H1 (cell line): ENCODE measurements at regions not wholly inside any gene's neighbourhood (a gene's known extent, or its start where the extent isn't known, plus 50 kb on each side); places are given as distances from the start of the nearest gene placed in this dataset.
A peak's percentile ranks its signal among the peaks of the same experiment; 100 is the strongest.

Source experiments
- CTCF ChIA-PET: fragments of 300-600 bp; sonication (Branson Sonifier 250); formaldehyde crosslinking; loops from one replicate; lab custom pipeline; 2021; ENCODE audit not compliant: partially characterized antibody; lab: Charles Lee
- POLR2A ChIA-PET: fragments of 300-600 bp; sonication (Branson Sonifier 250); formaldehyde crosslinking; loops from one replicate; lab custom pipeline; 2021; ENCODE audit warnings: inconsistent platforms; ENCODE audit not compliant: partially characterized antibody; lab: Charles Lee
- DNase-seq, 2 experiments: peaks; one replicate each; pipeline versions ENCODE4 v3.0.0 to v3.0.0-alpha.2; 2010 to 2022; ENCODE audit warnings: low spot score in 2 of 2, low read depth in 1 of 2, mixed read lengths in 1 of 2
- FAIRE-seq: peaks from 2 replicates; lab custom pipeline; 2011; peaks lifted over from hg19 to GRCh38; lab: Jason Lieb, UNC
- H2AFZ ChIP-seq: 2 replicates; pipeline ENCODE4 v1.8.1; 2012; ENCODE audit warnings: low read length, inconsistent platforms
- H2AK5ac ChIP-seq: 2 replicates; pipeline ENCODE4 v1.6.1; 2013; ENCODE audit warnings: low read depth, low read length
- H2BK120ac ChIP-seq: replicated peaks from 2 replicates; pipeline ENCODE3; 2013; ENCODE audit warnings: low read depth, low read length, inconsistent platforms
- H2BK12ac ChIP-seq: 2 replicates; pipeline ENCODE4 v1.6.1; 2013; ENCODE audit warnings: low read depth, low read length
- H2BK15ac ChIP-seq: 2 replicates; pipeline ENCODE4 v1.6.1; 2013; ENCODE audit warnings: low read length
- H2BK20ac ChIP-seq: 2 replicates; pipeline ENCODE4 v1.6.1; 2013; ENCODE audit warnings: low read length
- H2BK5ac ChIP-seq: 2 replicates; pipeline ENCODE4 v1.6.1; 2013; ENCODE audit warnings: low read depth, low read length
- H3K14ac ChIP-seq: 2 replicates; pipeline ENCODE4 v1.6.1; 2013; ENCODE audit warnings: inconsistent platforms; ENCODE audit not compliant: insufficient read length
- H3K18ac ChIP-seq: 2 replicates; pipeline ENCODE4 v1.6.1; 2013; ENCODE audit warnings: low read length; ENCODE audit errors: extremely low read depth
- H3K23ac ChIP-seq: 2 replicates; pipeline ENCODE4 v1.6.1; 2013; ENCODE audit warnings: inconsistent platforms; ENCODE audit not compliant: insufficient read length
- H3K23me2 ChIP-seq: 2 replicates; pipeline ENCODE4 v1.6.1; 2013; ENCODE audit warnings: low read depth, low read length
- H3K27ac ChIP-seq: 2 replicates; pipeline ENCODE4 v1.6.1; 2011; ENCODE audit warnings: low read depth, low read length, inconsistent platforms
- H3K27me3 ChIP-seq, 4 experiments: replicated peaks in 1 of 4; 1 replicate in 1 of 4; 2 replicates in 3 of 4; pipeline versions ENCODE4 v1.6.1 to v1.8.1; 2011 to 2013; ENCODE audit warnings: low read length in 3 of 4, mild to moderate bottlenecking in 3 of 4, inconsistent platforms in 2 of 4, mixed read lengths in 2 of 4, moderate library complexity in 1 of 4; ENCODE audit not compliant: control insufficient read depth in 3 of 4, insufficient read depth in 3 of 4; ENCODE audit errors: extremely low read depth in 1 of 4
- H3K36me3 ChIP-seq, 4 experiments: 2 replicates each; pipeline versions ENCODE4 v1.6.1 to v1.8.1; 2011 to 2013; ENCODE audit warnings: mild to moderate bottlenecking in 4 of 4, low read length in 3 of 4, moderate library complexity in 2 of 4, control low read depth in 1 of 4, inconsistent platforms in 1 of 4; ENCODE audit not compliant: insufficient read depth in 4 of 4, control insufficient read depth in 2 of 4
- H3K4ac ChIP-seq: replicated peaks from 2 replicates; pipeline ENCODE3; 2013; ENCODE audit warnings: low read length, low read depth, mixed read lengths, inconsistent platforms; ENCODE audit not compliant: insufficient read length
- H3K4me1 ChIP-seq, 4 experiments: replicated peaks in 1 of 4; 1 replicate in 1 of 4; 2 replicates in 3 of 4; pipeline versions ENCODE4 v1.6.1 to v1.8.1; 2011 to 2013; ENCODE audit warnings: low read length in 3 of 4, inconsistent platforms in 2 of 4, mixed read lengths in 1 of 4; ENCODE audit not compliant: insufficient read depth in 4 of 4, control insufficient read depth in 3 of 4
- H3K4me2 ChIP-seq, 2 experiments: 2 replicates each; pipeline versions ENCODE4 v1.6.1 to v1.8.1; 2011 to 2013; ENCODE audit warnings: low read depth in 2 of 2, low read length in 2 of 2, control low read depth in 1 of 2, inconsistent platforms in 1 of 2, mild to moderate bottlenecking in 1 of 2; ENCODE audit not compliant: insufficient read depth in 1 of 2
- H3K4me3 ChIP-seq, 4 experiments: fragments of 200-600, 300-600 bp in 1 of 4; sonication (generic), shearing (Covaris generic), sonication (Bioruptor Twin) in 1 of 4; 2 replicates each; pipeline versions ENCODE4 v1.5.1 to v1.8.1; 2011 to 2016; ENCODE audit warnings: low read length in 4 of 4, low read depth in 3 of 4, control low read depth in 2 of 4, inconsistent platforms in 2 of 4, mild to moderate bottlenecking in 2 of 4, mixed read lengths in 1 of 4, moderate library complexity in 1 of 4; ENCODE audit not compliant: insufficient read depth in 2 of 4; ENCODE audit errors: extremely low read depth in 1 of 4
- H3K56ac ChIP-seq: replicated peaks from 2 replicates; pipeline ENCODE3; 2013; ENCODE audit warnings: low read depth, mild to moderate bottlenecking, mixed read lengths, low read length, inconsistent platforms; ENCODE audit not compliant: insufficient read length
- H3K79me1 ChIP-seq: 2 replicates; pipeline ENCODE4 v1.6.1; 2013; ENCODE audit warnings: low read depth, low read length, control low read depth
- H3K79me2 ChIP-seq, 2 experiments: 2 replicates each; pipeline versions ENCODE4 v1.6.1 to v1.8.1; 2012 to 2013; ENCODE audit warnings: low read length in 2 of 2, mild to moderate bottlenecking in 2 of 2, inconsistent platforms in 1 of 2; ENCODE audit not compliant: insufficient read depth in 2 of 2, control insufficient read depth in 1 of 2
- H3K9ac ChIP-seq, 4 experiments: replicated peaks in 1 of 4; 1 replicate in 1 of 4; 2 replicates in 3 of 4; pipeline versions ENCODE4 v1.6.1 to v1.8.1; 2011 to 2013; ENCODE audit warnings: low read depth in 3 of 4, low read length in 3 of 4, control low read depth in 2 of 4, mild to moderate bottlenecking in 2 of 4, moderate library complexity in 2 of 4, inconsistent platforms in 1 of 4; ENCODE audit errors: extremely low read depth in 1 of 4
- H3K9me3 ChIP-seq, 2 experiments: 2 replicates each; pipeline versions ENCODE4 v1.6.1 to v1.8.1; 2012 to 2013; ENCODE audit warnings: mild to moderate bottlenecking in 2 of 2, moderate library complexity in 2 of 2, control low read depth in 1 of 2, inconsistent platforms in 1 of 2, low read depth in 1 of 2, low read length in 1 of 2, mixed read lengths in 1 of 2; ENCODE audit not compliant: insufficient read depth in 2 of 2
- H4K20me1 ChIP-seq, 2 experiments: replicated peaks in 1 of 2; 2 replicates each; pipeline versions ENCODE3 to v1.8.1; 2011 to 2013; ENCODE audit warnings: inconsistent platforms in 2 of 2, low read length in 2 of 2, mild to moderate bottlenecking in 1 of 2; ENCODE audit not compliant: insufficient read depth in 2 of 2, control insufficient read depth in 1 of 2
- H4K5ac ChIP-seq: 2 replicates; pipeline ENCODE4 v1.6.1; 2013; ENCODE audit warnings: low read length, low read depth, mixed read lengths, inconsistent platforms; ENCODE audit not compliant: insufficient read length
- H4K8ac ChIP-seq: 2 replicates; pipeline ENCODE4 v1.8.0; 2013; ENCODE audit warnings: mild to moderate bottlenecking, moderate library complexity, low read length, inconsistent platforms; ENCODE audit not compliant: insufficient read depth; ENCODE audit errors: extremely low read depth
- H4K91ac ChIP-seq: replicated peaks from 2 replicates; pipeline ENCODE3; 2013; ENCODE audit warnings: low read length, mixed read lengths, inconsistent platforms; ENCODE audit not compliant: insufficient read length
- CEBPB ChIP-seq: IDR thresholded peaks from 2 replicates; pipeline ENCODE4 v1.6.1; 2012; ENCODE audit warnings: low read depth, low read length
- JUND ChIP-seq: IDR thresholded peaks from 2 replicates; pipeline ENCODE4 v1.6.1; 2011; ENCODE audit warnings: mild to moderate bottlenecking, improper control_type of control experiment, low read length
- KDM4A ChIP-seq: IDR thresholded peaks from one replicate; pipeline ENCODE4 v1.7.1; 2012; ENCODE audit warnings: low read depth, mild to moderate bottlenecking, moderate library complexity, low read length, inconsistent platforms; ENCODE audit not compliant: severe bottlenecking
- NRF1 ChIP-seq: IDR thresholded peaks from 2 replicates; pipeline ENCODE4 v1.6.1; 2011; ENCODE audit warnings: mild to moderate bottlenecking, low read depth, low read length, improper control_type of control experiment
- POLR2AphosphoS5 ChIP-seq: IDR thresholded peaks from 2 replicates; pipeline ENCODE4 v1.6.1; 2011; ENCODE audit warnings: low read depth, low read length
- SP1 ChIP-seq: IDR thresholded peaks from 2 replicates; pipeline ENCODE4 v1.6.1; 2011; ENCODE audit warnings: low read depth, low read length
- WGBS, 2 experiments: shearing (Covaris generic) in 1 of 2; methylation state at CpG; one replicate each; pipeline versions ENCODE4 v1.1.6 to v1.1.7; 2013 to 2015; ENCODE audit warnings: low lambda C conversion rate in 2 of 2, mixed read lengths in 2 of 2, inconsistent platforms in 1 of 2, low coverage in 1 of 2, missing lambda C conversion rate in 1 of 2; ENCODE audit not compliant: insufficient replicate concordance in 2 of 2, insufficient coverage in 1 of 2, insufficient read length in 1 of 2; ENCODE audit errors: extremely low coverage in 1 of 2, missing lambda C conversion rate in 1 of 2; 5-methylcytosine and 5-hydroxymethylcytosine counted together
- TF ChIP-seq, protein P1 (sequence below): IDR thresholded peaks from 2 replicates; pipeline ENCODE4 v1.6.1; 2012; ENCODE audit warnings: low read length, inconsistent platforms
- TF ChIP-seq, protein P2 (sequence below), 3 experiments: IDR thresholded peaks; 1 replicate in 2 of 3; 2 replicates in 1 of 3; pipeline versions ENCODE4 v1.5.1 to v1.6.1; 2011; ENCODE audit warnings: low read length in 3 of 3, mild to moderate bottlenecking in 3 of 3, inconsistent platforms in 2 of 3, low read depth in 1 of 3, moderate library complexity in 1 of 3; ENCODE audit not compliant: insufficient read depth in 1 of 3; ENCODE audit errors: control extremely low read depth in 1 of 3

DNA sequence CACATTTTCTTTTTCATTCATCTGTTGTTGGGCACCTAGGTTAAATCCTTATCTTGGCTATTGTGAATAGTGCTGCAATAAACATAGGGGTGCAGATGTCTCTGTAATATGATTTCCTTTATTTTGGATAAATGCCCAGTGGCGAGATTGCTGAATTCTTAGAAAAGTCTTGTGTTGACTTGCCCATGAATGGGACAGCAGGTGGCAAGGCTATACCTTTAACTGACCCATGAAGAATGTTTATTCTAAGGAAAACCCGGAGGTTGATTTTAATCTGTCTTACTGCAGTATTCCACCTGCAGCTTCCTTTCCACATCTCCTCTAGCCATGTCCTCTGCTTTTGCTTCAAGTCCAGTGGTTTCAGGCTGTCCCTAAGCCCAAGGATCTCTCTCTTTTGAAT lies 220.6 kb downstream of the SNCA start:
- POLR2A ChIA-PET = no interaction called here
- no peak overlapping the region for H3K23ac ChIP-seq
- no peak overlapping the region for H2BK15ac ChIP-seq
- H3K79me1 ChIP-seq = no peaks in the 10 kb centered on the region
- no peak overlapping the region for H3K56ac ChIP-seq
- TF ChIP-seq KDM4A = no peak
- TF ChIP-seq SP1 = no peak
- TF ChIP-seq, protein P1, sequence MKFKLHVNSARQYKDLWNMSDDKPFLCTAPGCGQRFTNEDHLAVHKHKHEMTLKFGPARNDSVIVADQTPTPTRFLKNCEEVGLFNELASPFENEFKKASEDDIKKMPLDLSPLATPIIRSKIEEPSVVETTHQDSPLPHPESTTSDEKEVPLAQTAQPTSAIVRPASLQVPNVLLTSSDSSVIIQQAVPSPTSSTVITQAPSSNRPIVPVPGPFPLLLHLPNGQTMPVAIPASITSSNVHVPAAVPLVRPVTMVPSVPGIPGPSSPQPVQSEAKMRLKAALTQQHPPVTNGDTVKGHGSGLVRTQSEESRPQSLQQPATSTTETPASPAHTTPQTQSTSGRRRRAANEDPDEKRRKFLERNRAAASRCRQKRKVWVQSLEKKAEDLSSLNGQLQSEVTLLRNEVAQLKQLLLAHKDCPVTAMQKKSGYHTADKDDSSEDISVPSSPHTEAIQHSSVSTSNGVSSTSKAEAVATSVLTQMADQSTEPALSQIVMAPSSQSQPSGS = no peak
- TF ChIP-seq CEBPB = no peak
- TF ChIP-seq NRF1 = no peak
- no peak for TF ChIP-seq JUND
- TF ChIP-seq, protein P2, sequence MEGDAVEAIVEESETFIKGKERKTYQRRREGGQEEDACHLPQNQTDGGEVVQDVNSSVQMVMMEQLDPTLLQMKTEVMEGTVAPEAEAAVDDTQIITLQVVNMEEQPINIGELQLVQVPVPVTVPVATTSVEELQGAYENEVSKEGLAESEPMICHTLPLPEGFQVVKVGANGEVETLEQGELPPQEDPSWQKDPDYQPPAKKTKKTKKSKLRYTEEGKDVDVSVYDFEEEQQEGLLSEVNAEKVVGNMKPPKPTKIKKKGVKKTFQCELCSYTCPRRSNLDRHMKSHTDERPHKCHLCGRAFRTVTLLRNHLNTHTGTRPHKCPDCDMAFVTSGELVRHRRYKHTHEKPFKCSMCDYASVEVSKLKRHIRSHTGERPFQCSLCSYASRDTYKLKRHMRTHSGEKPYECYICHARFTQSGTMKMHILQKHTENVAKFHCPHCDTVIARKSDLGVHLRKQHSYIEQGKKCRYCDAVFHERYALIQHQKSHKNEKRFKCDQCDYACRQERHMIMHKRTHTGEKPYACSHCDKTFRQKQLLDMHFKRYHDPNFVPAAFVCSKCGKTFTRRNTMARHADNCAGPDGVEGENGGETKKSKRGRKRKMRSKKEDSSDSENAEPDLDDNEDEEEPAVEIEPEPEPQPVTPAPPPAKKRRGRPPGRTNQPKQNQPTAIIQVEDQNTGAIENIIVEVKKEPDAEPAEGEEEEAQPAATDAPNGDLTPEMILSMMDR (IDR thresholded peaks at IDR 0.05; ENCODE audit: control extremely low read depth in 1 of 3, insufficient read depth in 1 of 3, low read depth in 1 of 3, low read length in 3 of 3) = no peak
- no peak for TF ChIP-seq POLR2AphosphoS5
- no peak overlapping the region for H2BK20ac ChIP-seq
- no peak overlapping the region for H2BK120ac ChIP-seq
- H3K23me2 ChIP-seq = no peaks in the 10 kb centered on the region
- H3K4ac ChIP-seq = no peak overlapping the region
- CTCF ChIA-PET = no interaction called here
- 81% methylated on average over 2 of the region's 2 CpGs; no CpG with 5 or more reads in 1 of the 2 experiments for WGBS, 2 experiments
- no peaks in the 10 kb centered on the region for H3K79me2 ChIP-seq
- H4K5ac ChIP-seq = no peak overlapping the region
- no peaks in the 10 kb centered on the region for H4K20me1 ChIP-seq
- H3K36me3 ChIP-seq = no peaks in the 10 kb centered on the region
- no peak overlapping the region for H4K8ac ChIP-seq
- no peaks in the 10 kb centered on the region for H3K27me3 ChIP-seq
- H2BK5ac ChIP-seq = no peak overlapping the region
- no peaks in the 10 kb centered on the region for H3K9me3 ChIP-seq
- H2BK12ac ChIP-seq = no peak overlapping the region
- H3K4me3 ChIP-seq = no peak overlapping the region
- H3K14ac ChIP-seq = no peak overlapping the region
- H3K4me1 ChIP-seq = 0 out of 7 replicates have a peak, but pooled peaks cover 0 to 2% (median 0%) of the 10 kb centered on the region in 4 experiments
- no peak overlapping the region for H4K91ac ChIP-seq
- no peak overlapping the region for H3K4me2 ChIP-seq
- no peak overlapping the region for H2AK5ac ChIP-seq
- no peak overlapping the region for H3K27ac ChIP-seq
- no peak overlapping the region for H3K9ac ChIP-seq
- peak overlapping the region; percentile 10; the same call in 1 of the 2 replicates for H2AFZ ChIP-seq
- no peak for DNase-seq
- no peak overlapping the region for H3K18ac ChIP-seq
- no peak for FAIRE-seq
